IMR-90 (cell line): ENCODE measurements at regions not wholly inside any gene's neighbourhood (a gene's known extent, or its start where the extent isn't known, plus 50 kb on each side); places are given as distances from the start of the nearest gene placed in this dataset.

Source experiments
- ATAC-seq: fragments of 200-7000 bp; cut with Tn5 transposase; 2 replicates; pipeline ENCODE4 v1.9.1; 2020; ENCODE audit warnings: low read depth, mild to moderate bottlenecking, moderate library complexity
- BruUV-seq: library from RNA; stranded (reverse); fragments of 400-500 nt; replicated peaks from 2 replicates; lab custom pipeline; 2021; lab: Mats Ljungman, UMichigan
- CTCF ChIA-PET: fragments of 300-600 bp; formaldehyde crosslinking; extraction: SDS; loops from one replicate; lab custom pipeline; 2021; ENCODE audit warnings: antibody characterized with exemption; lab: Yijun Ruan, JAX
- POLR2A ChIA-PET: fragments of 300-600 bp; sonication (Branson Sonifier 250); formaldehyde crosslinking; loops from one replicate; lab custom pipeline; 2022; ENCODE audit warnings: antibody characterized with exemption; ENCODE audit not compliant: unreplicated experiment; lab: Charles Lee
- DNase-seq: peaks from one replicate; pipeline ENCODE4 v3.0.0; 2013
- H2AFZ ChIP-seq: replicated peaks from 2 replicates; pipeline ENCODE3; 2013; ENCODE audit warnings: low read length, mild to moderate bottlenecking; ENCODE audit not compliant: poor library complexity
- H2AK5ac ChIP-seq: 2 replicates; pipeline ENCODE4 v1.6.1; 2013; ENCODE audit warnings: low read depth, low read length, inconsistent platforms
- H2AK9ac ChIP-seq: replicated peaks from 2 replicates; pipeline ENCODE3; 2013; ENCODE audit warnings: mild to moderate bottlenecking, low read depth, low read length, moderate library complexity; ENCODE audit not compliant: poor library complexity
- H2BK120ac ChIP-seq: 2 replicates; pipeline ENCODE4 v1.6.1; 2013; ENCODE audit warnings: low read depth, low read length, inconsistent platforms
- H2BK15ac ChIP-seq: 3 replicates; pipeline ENCODE4 v1.6.1; 2013; ENCODE audit warnings: low read depth, low read length, inconsistent platforms
- H2BK20ac ChIP-seq: 2 replicates; pipeline ENCODE4 v1.6.1; 2013; ENCODE audit warnings: low read depth, mild to moderate bottlenecking, inconsistent platforms, low read length, moderate library complexity
- H2BK5ac ChIP-seq: 2 replicates; pipeline ENCODE4 v1.6.1; 2013; ENCODE audit warnings: mild to moderate bottlenecking, low read depth, low read length, inconsistent platforms; ENCODE audit not compliant: poor library complexity, severe bottlenecking
- H3K14ac ChIP-seq: replicated peaks from 2 replicates; pipeline ENCODE4 v1.6.1; 2013; ENCODE audit warnings: low read depth, low read length, inconsistent platforms
- H3K18ac ChIP-seq: 2 replicates; pipeline ENCODE4 v1.6.1; 2013; ENCODE audit warnings: low read depth, low read length, control low read depth
- H3K23ac ChIP-seq: 2 replicates; pipeline ENCODE4 v1.6.1; 2013; ENCODE audit warnings: low read depth, low read length, inconsistent platforms
- H3K27ac ChIP-seq: 2 replicates; pipeline ENCODE4 v1.5.1; 2013; ENCODE audit warnings: mild to moderate bottlenecking, control low read depth, low read length; ENCODE audit not compliant: insufficient read depth
- H3K27me3 ChIP-seq: 2 replicates; pipeline ENCODE4 v1.6.1; 2013; ENCODE audit warnings: low read length; ENCODE audit not compliant: control insufficient read depth, insufficient read depth
- H3K36me3 ChIP-seq: 2 replicates; pipeline ENCODE4 v1.6.1; 2013; ENCODE audit warnings: low read length, mixed read lengths; ENCODE audit not compliant: control insufficient read depth, insufficient read depth
- H3K4ac ChIP-seq: 2 replicates; pipeline ENCODE4 v1.6.1; 2013; ENCODE audit warnings: low read depth, low read length, inconsistent platforms
- H3K4me1 ChIP-seq: 2 replicates; pipeline ENCODE4 v1.6.1; 2013; ENCODE audit warnings: low read length, mixed read lengths; ENCODE audit not compliant: control insufficient read depth, insufficient read depth
- H3K4me2 ChIP-seq: 2 replicates; pipeline ENCODE4 v1.6.1; 2013; ENCODE audit warnings: low read depth, mild to moderate bottlenecking, control low read depth, low read length, moderate library complexity
- H3K4me3 ChIP-seq: 2 replicates; pipeline ENCODE4 v1.5.1; 2013; ENCODE audit warnings: low read depth, mild to moderate bottlenecking, control low read depth, low read length, moderate library complexity; ENCODE audit not compliant: insufficient read depth
- H3K56ac ChIP-seq: 2 replicates; pipeline ENCODE4 v1.6.1; 2013; ENCODE audit warnings: low read length, inconsistent platforms; ENCODE audit not compliant: insufficient read depth; ENCODE audit errors: extremely low read depth
- H3K79me1 ChIP-seq, 2 experiments: 2 replicates each; pipeline ENCODE4 v1.6.1; 2013; ENCODE audit warnings: low read length in 2 of 2, inconsistent platforms in 1 of 2, low read depth in 1 of 2
- H3K9ac ChIP-seq: 2 replicates; pipeline ENCODE4 v1.6.1; 2013; ENCODE audit warnings: low read depth, low read length, control low read depth
- H3K9me1 ChIP-seq: 2 replicates; pipeline ENCODE4 v1.6.1; 2013; ENCODE audit warnings: low read length, inconsistent platforms; ENCODE audit not compliant: insufficient read depth
- H3K9me3 ChIP-seq: 2 replicates; pipeline ENCODE4 v1.6.1; 2013; ENCODE audit warnings: low read length; ENCODE audit not compliant: control insufficient read depth, insufficient read depth
- H4K20me1 ChIP-seq: 2 replicates; pipeline ENCODE4 v1.6.1; 2013; ENCODE audit warnings: low read length, inconsistent platforms; ENCODE audit not compliant: insufficient read depth
- H4K5ac ChIP-seq: 2 replicates; pipeline ENCODE4 v1.6.1; 2013; ENCODE audit warnings: mild to moderate bottlenecking, low read depth, low read length, control low read depth
- H4K8ac ChIP-seq, 2 experiments: 2 replicates each; pipeline ENCODE4 v1.6.1; 2013; ENCODE audit warnings: low read depth in 2 of 2, low read length in 2 of 2, control low read depth in 1 of 2, inconsistent platforms in 1 of 2
- H4K91ac ChIP-seq: 2 replicates; pipeline ENCODE4 v1.6.1; 2013; ENCODE audit warnings: low read depth, low read length, inconsistent platforms; ENCODE audit not compliant: insufficient read depth
- MAFK ChIP-seq: IDR thresholded peaks from 2 replicates; pipeline ENCODE4 v1.6.1; 2012; ENCODE audit warnings: low read depth, low read length, improper control_type of control experiment
- NFE2L2 ChIP-seq: fragments of 150-350 bp; IDR thresholded peaks from 2 replicates; pipeline ENCODE4 v1.6.1; 2016; ENCODE audit warnings: low read depth, mild to moderate bottlenecking, low read length
- RCOR1 ChIP-seq: IDR thresholded peaks from 2 replicates; pipeline ENCODE4 v1.6.1; 2012; ENCODE audit warnings: mild to moderate bottlenecking, low read length, improper control_type of control experiment; ENCODE audit not compliant: insufficient replicate concordance
- RFX5 ChIP-seq: IDR thresholded peaks from 2 replicates; pipeline ENCODE4 v1.8.0; 2012; ENCODE audit warnings: low read depth, mild to moderate bottlenecking, low read length, moderate library complexity
- WGBS, 2 experiments: methylation state at CpG; one replicate each; pipeline versions ENCODE4 v1.1.5 to v1.1.7; 2013; ENCODE audit warnings: missing lambda C conversion rate in 2 of 2; ENCODE audit not compliant: insufficient read length in 1 of 2; ENCODE audit errors: extremely low coverage in 2 of 2; 5-methylcytosine and 5-hydroxymethylcytosine counted together
- dilution Hi-C: fragments of 300-500 bp; cut with HindIII; formaldehyde crosslinking; loops from one replicate; pipeline ENCODE4 v1.14.3; 2018; ENCODE audit warnings: low sequenced_read_pairs; ENCODE audit not compliant: unreplicated experiment
- in situ Hi-C: fragments of 300-500 bp; cut with MboI; formaldehyde crosslinking; loops from 3 replicates; pipeline ENCODE4 v1.14.3; 2019; ENCODE audit warnings: low sequenced_read_pairs, inconsistent platforms, mixed read lengths
- intact Hi-C: fragments of 100-400 bp; cut with micrococcal nuclease; formaldehyde crosslinking; loops from 2 replicates; pipeline ENCODE4 v1.10.0; 2022
- TF ChIP-seq, protein P1 (sequence below): fragments of 150-350 bp; IDR thresholded peaks from 2 replicates; pipeline ENCODE4 v1.6.1; 2016; ENCODE audit warnings: low read depth, mild to moderate bottlenecking, low read length, moderate library complexity, borderline replicate concordance

DNA sequence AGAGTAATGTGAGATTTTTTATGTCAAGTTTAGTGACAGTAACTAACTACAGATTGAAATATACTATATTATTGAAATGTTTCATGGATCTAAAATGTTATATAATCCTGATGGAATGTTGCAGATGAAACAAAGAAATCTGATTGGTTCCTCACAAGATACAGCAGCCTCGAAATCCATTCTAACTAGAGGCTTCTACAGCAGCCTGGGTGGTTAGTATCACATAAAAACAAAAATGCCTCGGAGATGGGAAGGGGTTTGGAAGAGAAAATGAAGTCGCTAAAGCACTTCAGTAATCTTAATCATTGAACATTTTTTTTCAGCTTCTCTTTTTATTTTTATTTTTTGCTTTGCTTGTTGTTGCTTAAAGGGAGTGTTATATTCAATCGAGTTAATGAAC, 75.2 kb downstream of the TANC2 start:
- H3K27ac ChIP-seq, result no peak overlapping the region
- dilution Hi-C loops, result no loop called here

More for the DNA sequence above, 75.2 kb downstream of the TANC2 start:
- H4K8ac ChIP-seq, result no peak overlapping the region
- peaks cover 19% of the 10 kb centered on the region for H4K20me1 ChIP-seq
- no peak overlapping the region for H3K4ac ChIP-seq
- BruUV-seq, result no TSS peak
- no peak overlapping the region for H2BK20ac ChIP-seq
- no CpG with 5 or more reads among the region's 4 CpGs for WGBS, 2 experiments
- H2BK15ac ChIP-seq, result no peak overlapping the region
- H2BK120ac ChIP-seq, result no peak overlapping the region
- no peak overlapping the region for H3K23ac ChIP-seq
- no peak overlapping the region for H4K5ac ChIP-seq
- ChIA-PET POLR2A (no interaction called here), CTCF (no interaction called here)
- DNase-seq (no peak), ATAC-seq (no peak)
- TF ChIP-seq, protein P1, sequence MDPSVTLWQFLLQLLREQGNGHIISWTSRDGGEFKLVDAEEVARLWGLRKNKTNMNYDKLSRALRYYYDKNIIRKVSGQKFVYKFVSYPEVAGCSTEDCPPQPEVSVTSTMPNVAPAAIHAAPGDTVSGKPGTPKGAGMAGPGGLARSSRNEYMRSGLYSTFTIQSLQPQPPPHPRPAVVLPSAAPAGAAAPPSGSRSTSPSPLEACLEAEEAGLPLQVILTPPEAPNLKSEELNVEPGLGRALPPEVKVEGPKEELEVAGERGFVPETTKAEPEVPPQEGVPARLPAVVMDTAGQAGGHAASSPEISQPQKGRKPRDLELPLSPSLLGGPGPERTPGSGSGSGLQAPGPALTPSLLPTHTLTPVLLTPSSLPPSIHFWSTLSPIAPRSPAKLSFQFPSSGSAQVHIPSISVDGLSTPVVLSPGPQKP, result no peak
- TF ChIP-seq NFE2L2, result no peak
- no peak for TF ChIP-seq MAFK
- no peak for TF ChIP-seq RCOR1
- TF ChIP-seq RFX5, result no peak
- intact Hi-C loops, result no loop called here
- H2AK9ac ChIP-seq, result no peak overlapping the region
- no peaks in the 10 kb centered on the region for H3K27me3 ChIP-seq
- peaks cover 6% of the 10 kb centered on the region for H3K4me1 ChIP-seq
- no peak overlapping the region for H3K4me2 ChIP-seq
- H3K56ac ChIP-seq, result no peak overlapping the region
- peaks cover 6% of the 10 kb centered on the region; the same call in 1 of the 2 replicates for H3K9me1 ChIP-seq
- H3K9ac ChIP-seq, result no peak overlapping the region
- in situ Hi-C loops, result no loop called here
- no peak overlapping the region for H4K91ac ChIP-seq
- H3K18ac ChIP-seq, result no peak overlapping the region
- no peak overlapping the region for H3K14ac ChIP-seq
- no peak overlapping the region for H2AK5ac ChIP-seq
- no peak overlapping the region for H2BK5ac ChIP-seq
- no peaks in the 10 kb centered on the region for H3K36me3 ChIP-seq
- no peak overlapping the region for H2AFZ ChIP-seq
- no peak overlapping the region for H3K4me3 ChIP-seq
- peaks cover 17 to 44% of the 10 kb centered on the region in 2 experiments for H3K79me1 ChIP-seq
- H3K9me3 ChIP-seq, result no peaks in the 10 kb centered on the region
